ENCODE measurements at regions not wholly inside any gene's neighbourhood (a gene's known extent, or its start where the extent isn't known, plus 50 kb on each side); places are given as distances from the start of the nearest gene placed in this dataset.

DNA sequence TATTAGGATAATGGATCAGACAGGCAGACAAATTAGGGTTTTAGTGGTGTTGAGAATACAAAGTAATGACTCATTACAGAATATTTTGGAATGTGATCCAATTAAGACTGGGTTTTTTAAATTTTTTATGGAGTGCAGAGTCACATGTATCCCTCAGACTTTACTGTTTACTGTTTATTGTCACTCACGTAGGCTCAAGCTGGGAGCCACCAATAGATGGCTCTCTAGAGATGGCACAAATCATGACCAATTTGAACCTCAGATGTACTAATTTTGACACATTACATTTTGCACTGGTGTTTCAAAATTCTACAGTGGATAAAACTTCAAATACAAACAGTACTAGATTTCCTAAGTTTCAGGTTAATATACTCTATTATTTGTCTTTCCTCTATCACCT lies 53.6 kb upstream of the ANO3 start:
- DNase-seq (ENCODE audit: insufficient read length, low spot score) (no peak), FAIRE-seq (no peak)
- no peak for TF ChIP-seq POLR2A (IDR thresholded peaks at IDR 0.05; ENCODE audit: low read depth, low read length)

Data from H54 (cell line).